Endodermal cell (in vitro differentiated cells): ENCODE measurements at regions not wholly inside any gene's neighbourhood (a gene's known extent, or its start where the extent isn't known, plus 50 kb on each side); places are given as distances from the start of the nearest gene placed in this dataset.

Experiments used
- DNase-seq: peaks from one replicate; pipeline ENCODE4 v3.0.0-alpha.2; 2017
- H3K27ac ChIP-seq: 2 replicates; pipeline ENCODE4 v1.5.1; 2013; ENCODE audit warnings: mild to moderate bottlenecking, low read depth, low read length, moderate library complexity
- H3K27me3 ChIP-seq: 2 replicates; pipeline ENCODE4 v1.6.1; 2013; ENCODE audit warnings: mild to moderate bottlenecking, low read length, moderate library complexity; ENCODE audit not compliant: insufficient read depth, control insufficient read depth, poor library complexity, severe bottlenecking
- H3K36me3 ChIP-seq: 2 replicates; pipeline ENCODE4 v1.7.0; 2013; ENCODE audit warnings: mild to moderate bottlenecking, low read length, moderate library complexity; ENCODE audit not compliant: control insufficient read depth, insufficient read depth
- H3K4me1 ChIP-seq: one replicate; pipeline ENCODE4 v1.7.0; 2013; ENCODE audit warnings: low read length; ENCODE audit not compliant: control insufficient read depth, insufficient read depth
- H3K4me3 ChIP-seq: 2 replicates; pipeline ENCODE4 v1.5.1; 2013; ENCODE audit warnings: mild to moderate bottlenecking, low read length, moderate library complexity
- H3K9ac ChIP-seq: 2 replicates; pipeline ENCODE4 v1.6.1; 2013; ENCODE audit warnings: mild to moderate bottlenecking, low read length, moderate library complexity; ENCODE audit not compliant: poor library complexity, severe bottlenecking; ENCODE audit errors: extremely low read depth
- H3K9me3 ChIP-seq: 2 replicates; pipeline ENCODE4 v1.6.1; 2013; ENCODE audit warnings: mild to moderate bottlenecking, low read length, moderate library complexity; ENCODE audit not compliant: control insufficient read depth
- H3K27ac Mint-ChIP-seq: 2 replicates; pipeline ENCODE4 v1.8.0; 2020; ENCODE audit warnings: mixed read lengths
- H3K27me3 Mint-ChIP-seq: 2 replicates; pipeline ENCODE4 v1.8.0; 2021; ENCODE audit warnings: mild to moderate bottlenecking, mixed read lengths; ENCODE audit not compliant: insufficient read depth
- H3K36me3 Mint-ChIP-seq: 2 replicates; pipeline ENCODE4 v1.8.0; 2020; ENCODE audit warnings: low read depth, mixed read lengths
- H3K4me1 Mint-ChIP-seq: 2 replicates; pipeline ENCODE4 v1.8.0; 2020; ENCODE audit warnings: mixed read lengths
- H3K4me3 Mint-ChIP-seq: 2 replicates; pipeline ENCODE4 v1.8.0; 2020; ENCODE audit warnings: mild to moderate bottlenecking, moderate library complexity, mixed read lengths
- H3K9me3 Mint-ChIP-seq: 2 replicates; pipeline ENCODE4 v1.8.0; 2020; ENCODE audit warnings: mild to moderate bottlenecking, mixed read lengths
- CTCF ChIP-seq: fragments of 200-600 bp; sonication (generic); conservative IDR thresholded peaks from 2 replicates; pipeline ENCODE4 v1.5.0; 2021; ENCODE audit warnings: antibody characterized with exemption, mild to moderate bottlenecking
- WGBS, 2 experiments: methylation state at CpG; one replicate each; pipeline versions ENCODE4 v1.1.5 to v1.1.7; 2013; ENCODE audit warnings: missing lambda C conversion rate in 2 of 2, mixed read lengths in 1 of 2; ENCODE audit not compliant: insufficient coverage in 1 of 2, insufficient read length in 1 of 2; 5-methylcytosine and 5-hydroxymethylcytosine counted together

GRCh38 chr15:38144921-38145320, 107.7 kb upstream of the SPRED1 start:
- H3K27me3 ChIP-seq: no peaks in the 10 kb centered on the region
- no peaks in the 10 kb centered on the region for H3K4me1 ChIP-seq
- no peak for DNase-seq
- 100% methylated on average over 1 of the region's 1 CpG; no CpG with 5 or more reads in 1 of the 2 experiments for WGBS, 2 experiments
- H3K27ac ChIP-seq: no peak overlapping the region
- no peak overlapping the region for H3K4me3 Mint-ChIP-seq
- H3K36me3 Mint-ChIP-seq: peaks cover 2% of the 10 kb centered on the region
- H3K9ac ChIP-seq: no peak overlapping the region
- H3K9me3 Mint-ChIP-seq: peaks cover 24% of the 10 kb centered on the region
- H3K27me3 Mint-ChIP-seq: no peaks in the 10 kb centered on the region
- H3K27ac Mint-ChIP-seq: no peak overlapping the region
- no peaks in the 10 kb centered on the region for H3K4me1 Mint-ChIP-seq
- TF ChIP-seq CTCF: no peak
- no peak overlapping the region for H3K4me3 ChIP-seq
- H3K36me3 ChIP-seq: no peaks in the 10 kb centered on the region
- peaks cover 16% of the 10 kb centered on the region for H3K9me3 ChIP-seq

- Histone ChIP-seq H3K27ac (no peak overlapping the region), H3K9ac (no peak overlapping the region), H3K4me3 (no peak overlapping the region), H3K4me1 (no peaks in the 10 kb centered on the region), H3K36me3 (no peaks in the 10 kb centered on the region), H3K9me3 (peaks cover 23% of the 10 kb centered on the region), H3K27me3 (no peaks in the 10 kb centered on the region)
- no peaks in the 10 kb centered on the region for H3K27me3 Mint-ChIP-seq
- no peak for TF ChIP-seq CTCF
- H3K9me3 Mint-ChIP-seq: peaks cover 31% of the 10 kb centered on the region
- peaks cover 2% of the 10 kb centered on the region for H3K36me3 Mint-ChIP-seq
- 92% methylated on average over 5 of the region's 5 CpGs; no CpG with 5 or more reads in 1 of the 2 experiments for WGBS, 2 experiments
- DNase-seq: no peak
- H3K4me1 Mint-ChIP-seq: no peaks in the 10 kb centered on the region
- H3K27ac Mint-ChIP-seq: no peak overlapping the region
- H3K4me3 Mint-ChIP-seq: no peak overlapping the region
These were observed 107.0 kb upstream of the SPRED1 start for GRCh38 chr15:38145651-38146111.

- Mint-ChIP-seq H3K4me1 (no peaks in the 10 kb centered on the region), H3K27ac (no peak overlapping the region), H3K9me3 (peaks cover 33% of the 10 kb centered on the region), H3K36me3 (peaks cover 2% of the 10 kb centered on the region), H3K27me3 (no peaks in the 10 kb centered on the region), H3K4me3 (no peak overlapping the region)
- no peak for DNase-seq
- no peaks in the 10 kb centered on the region for H3K36me3 ChIP-seq
- no peaks in the 10 kb centered on the region for H3K27me3 ChIP-seq
- H3K9me3 ChIP-seq: peaks cover 39% of the 10 kb centered on the region
- no peak overlapping the region for H3K9ac ChIP-seq
- H3K4me1 ChIP-seq: no peaks in the 10 kb centered on the region
- TF ChIP-seq CTCF: no peak
- H3K4me3 ChIP-seq: no peak overlapping the region
- no peak overlapping the region for H3K27ac ChIP-seq
- WGBS, 2 experiments: 77 to 93% methylated on average over 2 of the region's 2 CpGs
These were observed 105.4 kb upstream of the SPRED1 start for GRCh38 chr15:38147246-38147645.
